PC-3 (cell line): ENCODE measurements at regions not wholly inside any gene's neighbourhood (a gene's known extent, or its start where the extent isn't known, plus 50 kb on each side); places are given as distances from the start of the nearest gene placed in this dataset.

Experiments used
- ATAC-seq: fragments of 200-7000 bp; cut with Tn5 transposase; 2 replicates; pipeline ENCODE4 v1.9.1; 2020; ENCODE audit warnings: mild to moderate bottlenecking, moderate library complexity
- BruUV-seq: library from RNA; stranded (reverse); fragments of 400-500 nt; replicated peaks from 2 replicates; lab custom pipeline; 2021; lab: Mats Ljungman, UMichigan
- CTCF ChIA-PET: fragments of 300-600 bp; sonication (Branson Sonifier 250); formaldehyde crosslinking; loops from one replicate; lab custom pipeline; 2022; ENCODE audit warnings: antibody characterized with exemption; lab: Charles Lee
- POLR2A ChIA-PET: fragments of 300-600 bp; sonication (Branson Sonifier 250); formaldehyde crosslinking; loops from one replicate; lab custom pipeline; 2022; ENCODE audit warnings: antibody characterized with exemption; ENCODE audit not compliant: unreplicated experiment; lab: Charles Lee
- DNase-seq: peaks from one replicate; pipeline ENCODE4 v3.0.0-alpha.2; 2015
- H2AFZ ChIP-seq: fragments of 300-600 bp; sonication (generic); 2 replicates; pipeline ENCODE4 v1.6.0; 2016; ENCODE audit warnings: antibody characterized with exemption, low read length
- H3F3A ChIP-seq: fragments of 300-600 bp; sonication (generic); one replicate; pipeline ENCODE4 v1.6.0; 2017; ENCODE audit warnings: antibody characterized with exemption, low read length, control low read depth, mild to moderate bottlenecking; ENCODE audit not compliant: unreplicated experiment
- H3K27ac ChIP-seq: fragments of 300-600 bp; sonication (generic); 2 replicates; pipeline ENCODE4 v1.5.1; 2016; ENCODE audit warnings: mild to moderate bottlenecking, low read length
- H3K27me3 ChIP-seq: fragments of 300-600 bp; sonication (generic); 2 replicates; pipeline ENCODE4 v1.6.1; 2016; ENCODE audit warnings: low read length, mixed read lengths
- H3K36me3 ChIP-seq: fragments of 300-600 bp; sonication (generic); 2 replicates; pipeline ENCODE4 v1.6.1; 2016; ENCODE audit warnings: low read depth, mixed run types, low read length, mixed read lengths
- H3K4me1 ChIP-seq: fragments of 300-600 bp; sonication (generic); 2 replicates; pipeline ENCODE4 v1.5.1; 2016; ENCODE audit warnings: low read length; ENCODE audit not compliant: insufficient read depth
- H3K4me2 ChIP-seq: fragments of 300-600 bp; sonication (generic); 2 replicates; pipeline ENCODE4 v1.6.0; 2016; ENCODE audit warnings: low read length
- H3K4me3 ChIP-seq: fragments of 300-600 bp; sonication (generic); 2 replicates; pipeline ENCODE4 v1.5.1; 2016; ENCODE audit warnings: mild to moderate bottlenecking, low read length, mixed read lengths
- H3K79me2 ChIP-seq: fragments of 300-600 bp; sonication (generic); 2 replicates; pipeline ENCODE4 v1.6.1; 2017; ENCODE audit warnings: low read length, mixed read lengths
- H3K9ac ChIP-seq: fragments of 300-600 bp; sonication (generic); 2 replicates; pipeline ENCODE4 v1.6.0; 2016; ENCODE audit warnings: mild to moderate bottlenecking, low read length
- H3K9me2 ChIP-seq: fragments of 300-600 bp; sonication (generic); replicated peaks from 2 replicates; pipeline ENCODE4 v1.6.1; 2016; ENCODE audit warnings: mixed run types, low read length, mixed read lengths
- H3K9me3 ChIP-seq: fragments of 300-600 bp; sonication (generic); 2 replicates; pipeline ENCODE4 v1.6.1; 2016; ENCODE audit warnings: low read length, mixed read lengths
- H4K20me1 ChIP-seq: fragments of 300-600 bp; sonication (generic); 2 replicates; pipeline ENCODE4 v1.6.1; 2016; ENCODE audit warnings: low read length, mixed read lengths
- EZH2 ChIP-seq: fragments of 300-600 bp; sonication (generic); IDR thresholded peaks from one replicate; pipeline ENCODE4 v1.6.1; 2017; ENCODE audit warnings: antibody characterized with exemption, mild to moderate bottlenecking, low read length; ENCODE audit not compliant: unreplicated experiment
- EZH2phosphoT487 ChIP-seq: fragments of 300-600 bp; sonication (generic); IDR thresholded peaks from 2 replicates; pipeline ENCODE4 v1.6.1; 2018; ENCODE audit warnings: mild to moderate bottlenecking, antibody characterized with exemption, low read length, borderline replicate concordance
- intact Hi-C: fragments of 100-400 bp; cut with micrococcal nuclease; formaldehyde crosslinking; loops from 2 replicates; pipeline ENCODE4 v1.9.0; 2023
- TF ChIP-seq, protein P1 (sequence below): fragments of 300-600 bp; sonication (generic); conservative IDR thresholded peaks from 2 replicates; pipeline ENCODE4 v1.5.1; 2017; ENCODE audit warnings: antibody characterized with exemption, low read depth, mild to moderate bottlenecking, low read length

DNA sequence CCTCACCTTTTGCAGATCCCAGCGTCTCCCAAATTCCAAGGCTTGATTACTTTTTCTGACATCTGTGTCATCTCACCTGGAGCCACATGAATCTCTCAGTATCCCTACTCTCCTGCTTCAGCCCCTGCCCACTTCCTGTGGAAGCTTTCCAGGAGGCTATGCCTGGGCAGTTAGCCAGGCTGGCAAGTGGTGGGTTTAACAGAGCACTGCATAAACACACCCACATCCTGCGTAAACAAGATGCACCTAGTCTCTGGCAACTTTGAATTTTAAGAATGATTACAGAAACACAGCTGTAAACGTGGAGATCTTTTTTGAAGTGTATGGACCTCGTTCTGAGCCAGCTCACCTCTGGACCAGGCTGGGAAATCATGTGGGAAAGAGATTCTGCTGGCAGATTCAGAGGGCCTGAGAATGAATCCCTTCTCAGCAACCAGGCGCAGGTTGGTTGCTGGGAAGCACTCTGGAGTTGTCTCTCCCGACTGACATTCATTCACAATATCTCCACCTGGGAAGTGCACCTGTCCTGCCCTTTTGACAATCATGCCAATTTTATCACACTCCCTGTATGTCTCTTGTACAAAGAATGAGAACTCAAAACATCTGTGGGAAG lies 55.7 kb upstream of the FANCC start:
- Histone ChIP-seq H3K9ac (no peak overlapping the region), H2AFZ (peak overlapping the region; percentile 53; the same call in 1 of the 2 replicates), H4K20me1 (no peaks in the 10 kb centered on the region), H3K27ac (no peak overlapping the region), H3K27me3 (no peaks in the 10 kb centered on the region), H3K4me3 (no peak overlapping the region), H3K4me1 (peaks cover 11% of the 10 kb centered on the region), H3K9me2 (no peaks in the 10 kb centered on the region), H3K9me3 (no peaks in the 10 kb centered on the region), H3F3A (no peaks in the 10 kb centered on the region), H3K79me2 (no peaks in the 10 kb centered on the region), H3K4me2 (peak overlapping the region; percentile 44), H3K36me3 (no peaks in the 10 kb centered on the region)
- no TSS peak for BruUV-seq
- TF ChIP-seq, protein P1, sequence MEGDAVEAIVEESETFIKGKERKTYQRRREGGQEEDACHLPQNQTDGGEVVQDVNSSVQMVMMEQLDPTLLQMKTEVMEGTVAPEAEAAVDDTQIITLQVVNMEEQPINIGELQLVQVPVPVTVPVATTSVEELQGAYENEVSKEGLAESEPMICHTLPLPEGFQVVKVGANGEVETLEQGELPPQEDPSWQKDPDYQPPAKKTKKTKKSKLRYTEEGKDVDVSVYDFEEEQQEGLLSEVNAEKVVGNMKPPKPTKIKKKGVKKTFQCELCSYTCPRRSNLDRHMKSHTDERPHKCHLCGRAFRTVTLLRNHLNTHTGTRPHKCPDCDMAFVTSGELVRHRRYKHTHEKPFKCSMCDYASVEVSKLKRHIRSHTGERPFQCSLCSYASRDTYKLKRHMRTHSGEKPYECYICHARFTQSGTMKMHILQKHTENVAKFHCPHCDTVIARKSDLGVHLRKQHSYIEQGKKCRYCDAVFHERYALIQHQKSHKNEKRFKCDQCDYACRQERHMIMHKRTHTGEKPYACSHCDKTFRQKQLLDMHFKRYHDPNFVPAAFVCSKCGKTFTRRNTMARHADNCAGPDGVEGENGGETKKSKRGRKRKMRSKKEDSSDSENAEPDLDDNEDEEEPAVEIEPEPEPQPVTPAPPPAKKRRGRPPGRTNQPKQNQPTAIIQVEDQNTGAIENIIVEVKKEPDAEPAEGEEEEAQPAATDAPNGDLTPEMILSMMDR, result no peak
- TF ChIP-seq EZH2phosphoT487, result no peak
- no peak for TF ChIP-seq EZH2
- intact Hi-C loops, result no loop called here
- POLR2A ChIA-PET, result no interaction called here
- DNase-seq (peak; percentile 72), ATAC-seq (peak; percentile 71)
- CTCF ChIA-PET, result no interaction called here

GRCh38 chr9:95370064-95370463 lies 52.6 kb upstream of the FANCC start:
- POLR2A ChIA-PET, result no interaction called here
- intact Hi-C loops, result no loop called here
- no peaks in the 10 kb centered on the region for H4K20me1 ChIP-seq
- no peaks in the 10 kb centered on the region for H3K9me3 ChIP-seq
- no peak overlapping the region for H3K4me3 ChIP-seq
- no peaks in the 10 kb centered on the region for H3K36me3 ChIP-seq
- ATAC-seq (no peak), DNase-seq (no peak)
- H3K4me1 ChIP-seq, result peaks cover 11% of the 10 kb centered on the region
- H3K9ac ChIP-seq, result no peak overlapping the region
- H2AFZ ChIP-seq, result no peak overlapping the region
- CTCF ChIA-PET, result interaction anchor here (0.6 kb wide), 1 partner anchor 1144 kb away, joined by 4 read pairs; no protein-coding TSS in a partner anchor
- H3K27me3 ChIP-seq, result no peaks in the 10 kb centered on the region
- H3K27ac ChIP-seq, result no peak overlapping the region
- no peak overlapping the region for H3K4me2 ChIP-seq
- BruUV-seq, result no TSS peak
- H3K9me2 ChIP-seq, result no peaks in the 10 kb centered on the region
- no peak for TF ChIP-seq EZH2
- TF ChIP-seq EZH2phosphoT487, result no peak
- TF ChIP-seq, protein P1, result no peak
- H3K79me2 ChIP-seq, result no peaks in the 10 kb centered on the region
- H3F3A ChIP-seq, result no peaks in the 10 kb centered on the region

GRCh38 chr9:95368377-95369160 lies 51.1 kb upstream of the FANCC start:
- no peaks in the 10 kb centered on the region for H3K9me2 ChIP-seq
- no peaks in the 10 kb centered on the region for H3F3A ChIP-seq
- no peak overlapping the region for H3K4me3 ChIP-seq
- peaks cover 11% of the 10 kb centered on the region for H3K4me1 ChIP-seq
- no peak overlapping the region for H3K9ac ChIP-seq
- H4K20me1 ChIP-seq, result no peaks in the 10 kb centered on the region
- no peaks in the 10 kb centered on the region for H3K36me3 ChIP-seq
- no TSS peak for BruUV-seq
- H3K9me3 ChIP-seq, result no peaks in the 10 kb centered on the region
- ChIA-PET POLR2A (no interaction called here), CTCF (no interaction called here)
- ATAC-seq (no peak), DNase-seq (no peak)
- no peak overlapping the region for H3K4me2 ChIP-seq
- TF ChIP-seq, protein P1, result no peak
- TF ChIP-seq EZH2, result no peak
- TF ChIP-seq EZH2phosphoT487, result no peak
- no peaks in the 10 kb centered on the region for H3K27me3 ChIP-seq
- intact Hi-C loops, result no loop called here
- H3K27ac ChIP-seq, result no peak overlapping the region
- H3K79me2 ChIP-seq, result no peaks in the 10 kb centered on the region
- no peak overlapping the region for H2AFZ ChIP-seq
